Right lung (tissue), 2 donors: ENCODE measurements at regions not wholly inside any gene's neighbourhood (a gene's known extent, or its start where the extent isn't known, plus 50 kb on each side); places are given as distances from the start of the nearest gene placed in this dataset.
"Not testable (repeated sequence)": the region's sequence is repeated elsewhere in the genome, so short reads cannot be mapped to it uniquely, and the experiment has no call there.

Source experiments
- DNase-seq, 2 donors: peaks; one replicate each; pipeline ENCODE4 v3.0.0-alpha.2; 2013

DNA sequence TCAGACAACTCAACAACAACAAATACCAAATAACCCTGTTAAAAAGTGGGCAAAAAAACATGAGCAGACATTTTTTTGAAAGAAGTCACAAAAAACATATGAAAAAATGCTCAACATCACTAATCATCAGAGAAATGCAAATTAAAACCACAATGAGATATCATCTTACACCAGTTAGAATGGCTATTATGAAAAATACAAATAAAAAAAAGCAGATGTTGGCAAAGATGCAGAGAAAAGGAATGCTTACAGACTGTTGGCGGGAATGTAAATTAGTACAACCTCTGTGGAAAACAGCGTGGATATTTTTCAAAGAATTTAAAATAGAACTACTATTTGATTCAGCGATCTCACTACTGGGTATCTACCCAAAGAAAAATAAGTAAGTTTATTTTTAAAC, 114.0 kb downstream of the SLC38A4 start:
- DNase-seq, result no peak

DNA sequence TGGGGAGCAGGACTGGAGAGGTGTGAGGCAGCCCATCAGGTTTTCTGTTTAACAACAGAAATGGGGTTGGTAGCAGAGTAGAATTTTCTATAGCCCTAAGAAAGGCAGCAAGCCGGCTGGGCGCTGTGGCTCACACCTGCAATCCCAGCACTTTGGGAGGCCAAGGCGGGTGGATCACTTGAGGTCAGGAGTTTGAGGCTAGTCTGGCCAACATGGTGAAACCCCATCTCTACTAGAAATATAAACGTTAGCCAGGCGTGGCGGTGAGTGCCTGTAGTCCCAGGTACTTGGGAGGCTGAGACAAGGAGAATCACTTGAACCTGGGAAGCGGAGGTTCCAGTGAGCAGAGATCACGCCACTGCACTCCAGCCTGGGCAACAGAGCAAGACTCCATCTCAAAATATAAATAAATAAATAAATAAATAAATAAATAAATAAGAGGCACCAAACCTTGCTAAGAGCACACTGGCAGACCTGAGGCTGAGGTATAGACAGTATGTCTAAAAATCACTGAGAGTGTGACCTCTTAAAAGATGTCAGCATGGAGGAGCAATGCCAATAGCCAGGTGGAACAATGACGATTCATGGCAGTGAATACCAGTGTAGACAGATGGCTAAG, 115.6 kb downstream of the SLC38A4 start:
- DNase-seq, result no peak

DNA sequence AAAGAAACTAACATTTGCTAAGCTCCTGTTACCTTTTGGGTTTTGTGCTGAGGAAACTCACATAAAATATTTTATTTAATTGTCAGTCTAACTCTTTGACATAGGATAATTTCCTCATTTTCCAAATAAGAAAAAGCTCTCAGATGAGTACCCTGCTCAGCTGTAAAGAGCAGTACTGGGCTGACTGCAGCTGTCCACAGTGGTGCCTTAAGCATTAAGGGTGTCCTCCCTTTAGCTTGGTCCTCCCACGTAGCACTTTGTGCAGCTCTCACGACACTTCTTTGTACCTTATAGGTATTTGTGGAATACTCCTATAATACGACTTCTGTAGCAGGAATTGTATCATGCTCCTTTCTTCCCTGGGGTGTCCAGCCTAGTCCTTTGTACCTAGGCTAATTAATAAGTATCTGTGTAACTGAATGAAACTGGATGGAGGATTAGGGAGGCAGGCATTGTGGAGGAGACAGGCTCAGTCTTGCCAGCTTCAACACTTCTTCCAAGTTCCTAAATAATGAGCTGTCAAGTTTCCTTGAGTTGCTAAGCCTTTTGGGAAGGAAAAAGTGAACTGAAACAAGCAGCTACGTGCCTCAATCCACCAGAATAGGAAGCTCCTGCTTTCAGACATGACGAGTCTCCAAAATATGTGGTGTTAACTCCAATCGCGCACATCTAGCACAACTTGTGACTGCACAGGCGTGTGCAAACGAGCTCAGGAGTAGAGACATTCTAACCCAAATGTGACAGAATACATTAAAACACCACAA, 123.0 kb downstream of the SLC38A4 start:
- no peak for DNase-seq

DNA sequence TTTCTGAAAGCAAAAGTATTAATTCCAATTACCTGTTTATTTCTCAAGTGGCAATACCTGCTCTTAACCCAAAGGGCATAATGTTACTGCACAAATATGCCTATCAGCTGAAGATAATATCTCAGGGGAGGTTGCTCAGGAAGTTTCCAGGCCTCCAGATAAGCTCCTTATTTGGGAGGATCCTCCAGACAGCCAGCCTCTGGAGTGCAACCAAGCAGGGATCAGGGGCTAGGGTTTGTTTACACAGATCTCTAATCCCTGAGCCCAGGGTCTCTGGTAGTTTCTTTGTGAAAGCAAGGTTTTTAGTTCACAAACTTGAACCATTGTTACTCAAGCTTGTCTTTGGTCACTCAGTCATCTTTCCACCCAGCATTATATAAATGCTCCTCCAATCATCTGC, 124.4 kb downstream of the SLC38A4 start:
- DNase-seq, result no peak

DNA sequence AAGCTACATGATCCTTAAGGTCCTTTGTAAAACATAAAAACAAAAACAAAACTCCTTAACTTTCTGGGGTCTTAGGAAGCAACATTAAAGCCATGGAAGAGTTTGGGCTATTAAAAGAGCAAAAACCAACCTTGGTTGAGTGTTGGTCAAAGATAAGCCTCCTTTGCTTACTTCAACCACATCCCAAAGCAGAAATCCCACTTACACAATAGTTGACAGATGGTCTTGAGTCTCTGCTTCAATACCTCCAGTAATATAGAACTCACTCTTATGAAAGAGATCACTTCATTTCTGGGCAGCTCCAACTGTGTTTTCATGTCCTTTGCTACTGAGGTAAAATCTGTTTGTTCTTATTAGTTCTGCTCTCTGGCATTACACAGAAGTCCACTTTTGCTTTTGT, 125.8 kb downstream of the SLC38A4 start:
- DNase-seq, result no peak

- DNase-seq, result no peak
Observed at GRCh38 chr12:46698003-46698402, 127.8 kb downstream of the SLC38A4 start.

GRCh38 chr12:46693518-46693917, 132.3 kb downstream of the SLC38A4 start:
- DNase-seq, result no peak

DNA sequence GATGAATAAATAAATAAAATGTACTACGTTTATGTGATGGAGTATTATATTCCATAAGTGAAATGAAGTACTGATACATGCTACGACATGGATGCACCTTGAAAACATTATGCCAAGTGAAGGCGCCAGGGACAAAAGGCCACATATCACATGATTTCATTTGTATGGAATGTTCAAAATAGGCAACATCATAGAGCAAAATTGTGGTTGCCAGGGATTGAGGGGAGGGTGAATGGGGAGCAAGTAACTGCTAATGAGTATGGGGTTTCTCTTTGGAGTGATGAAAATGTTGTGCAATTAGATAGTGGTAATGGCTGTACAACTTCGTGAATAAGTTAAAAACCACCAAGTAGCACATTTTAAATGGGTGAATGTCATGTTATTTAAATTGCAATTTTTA, 132.8 kb downstream of the SLC38A4 start:
- DNase-seq, result no peak

- DNase-seq, result no peak
Observed at GRCh38 chr12:46692606-46693005, 133.2 kb downstream of the SLC38A4 start.

DNA sequence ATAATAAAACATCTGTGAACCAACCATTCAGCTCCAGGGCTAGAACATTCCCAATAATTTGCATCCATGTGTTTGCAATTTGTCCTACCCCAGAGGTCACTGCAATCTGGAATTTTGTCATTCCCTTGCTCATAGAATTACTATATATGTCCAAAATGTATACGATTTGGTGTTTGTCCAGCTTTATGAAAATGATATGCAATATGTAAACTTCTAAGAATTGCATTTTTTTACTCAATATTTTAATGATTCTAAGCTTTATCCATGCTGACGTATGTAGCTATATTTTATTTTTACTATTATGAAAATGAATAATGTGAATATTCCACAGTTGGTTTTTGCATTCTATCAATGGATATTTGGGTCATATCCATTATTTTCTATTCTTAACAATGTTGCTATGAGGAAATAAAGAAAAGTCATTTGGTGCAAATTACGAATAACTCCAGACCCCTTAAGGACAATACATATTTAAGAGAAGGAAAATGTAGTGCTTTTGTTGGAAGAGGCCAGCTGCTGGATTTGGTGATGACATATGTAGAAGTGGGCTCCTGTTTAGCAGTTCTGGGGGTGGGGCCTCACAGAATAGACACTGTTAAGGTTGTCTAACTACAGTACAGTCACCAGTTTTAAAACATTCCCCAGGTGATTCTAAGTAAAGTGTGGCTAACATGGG, 139.4 kb downstream of the SLC38A4 start:
- no peak for DNase-seq

DNA sequence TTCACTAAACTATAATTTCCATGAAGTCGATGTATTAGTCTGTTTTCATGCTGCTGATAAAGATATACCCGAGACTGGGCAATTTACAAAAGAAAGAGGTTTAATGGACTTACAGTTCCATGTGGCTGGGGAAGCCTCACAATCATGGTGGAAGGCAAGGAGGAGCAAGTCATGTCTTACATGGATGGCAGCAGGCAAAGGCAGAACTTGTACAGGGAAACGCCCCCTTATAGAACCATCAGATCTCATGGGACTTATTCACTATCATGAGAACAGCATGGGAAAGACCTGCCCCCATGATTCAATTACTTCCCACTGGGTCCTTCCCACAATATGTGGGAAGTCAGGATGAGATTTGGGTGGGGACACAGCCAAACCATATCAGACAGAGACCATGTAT, 141.6 kb downstream of the SLC38A4 start:
- not testable (repeated sequence) for DNase-seq

DNA sequence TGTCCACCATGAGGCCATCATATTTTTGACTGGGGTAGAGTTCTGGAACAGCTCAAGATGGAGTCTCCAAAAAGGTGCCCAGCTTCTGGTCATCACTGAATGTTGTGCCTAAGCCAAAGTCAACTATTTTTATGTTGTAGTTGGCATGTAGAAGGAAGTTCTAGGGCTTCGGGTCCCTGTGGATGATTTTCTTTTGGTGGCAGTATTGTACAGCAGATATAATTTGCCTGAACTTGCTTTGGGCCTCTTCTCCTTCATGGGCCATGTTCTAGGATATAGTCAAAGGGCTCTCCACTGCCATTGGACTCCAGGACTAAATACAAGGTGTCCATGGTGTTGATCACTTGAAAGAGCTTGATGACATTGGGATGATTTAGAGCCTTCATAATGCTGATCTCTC, 143.6 kb downstream of the SLC38A4 start:
- no peak for DNase-seq

DNA sequence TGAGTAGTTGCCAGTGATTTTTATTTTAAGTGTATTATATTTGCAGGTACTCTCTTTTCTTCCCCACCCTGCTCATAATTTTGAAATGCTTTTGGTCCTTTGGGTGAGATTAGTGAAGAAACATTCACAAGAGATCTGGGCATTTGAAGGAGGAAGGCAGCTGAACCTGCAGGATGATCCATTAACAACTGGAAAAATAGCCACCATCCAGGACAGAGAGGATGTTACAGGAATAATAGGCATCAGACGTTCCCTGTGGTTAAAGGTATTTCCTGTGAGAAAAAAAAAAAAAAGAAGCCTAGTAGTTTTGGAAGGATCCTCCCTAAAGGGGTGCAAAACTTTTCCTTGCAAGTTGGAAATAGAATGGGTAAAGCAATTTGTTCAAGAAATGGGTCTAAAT, 145.3 kb downstream of the SLC38A4 start:
- no peak for DNase-seq

DNA sequence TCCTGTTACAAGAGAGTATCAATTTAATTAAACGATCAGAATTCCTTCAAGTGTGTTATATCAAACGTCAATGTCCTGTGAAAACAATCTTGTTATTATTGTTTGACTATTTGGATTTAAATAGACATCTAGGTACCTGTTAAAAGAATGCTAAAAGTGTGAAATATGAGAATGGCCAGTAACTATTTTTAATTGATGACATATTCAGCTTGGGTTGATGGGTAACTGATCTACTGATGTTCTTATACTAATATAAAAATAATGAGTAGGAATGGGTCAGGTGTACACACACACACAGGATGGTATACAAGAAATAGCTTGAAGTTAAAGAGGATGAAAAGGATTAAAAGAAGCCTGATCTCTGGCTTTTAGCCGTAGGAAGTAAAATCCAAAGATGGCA, 146.0 kb downstream of the SLC38A4 start:
- no peak for DNase-seq

DNA sequence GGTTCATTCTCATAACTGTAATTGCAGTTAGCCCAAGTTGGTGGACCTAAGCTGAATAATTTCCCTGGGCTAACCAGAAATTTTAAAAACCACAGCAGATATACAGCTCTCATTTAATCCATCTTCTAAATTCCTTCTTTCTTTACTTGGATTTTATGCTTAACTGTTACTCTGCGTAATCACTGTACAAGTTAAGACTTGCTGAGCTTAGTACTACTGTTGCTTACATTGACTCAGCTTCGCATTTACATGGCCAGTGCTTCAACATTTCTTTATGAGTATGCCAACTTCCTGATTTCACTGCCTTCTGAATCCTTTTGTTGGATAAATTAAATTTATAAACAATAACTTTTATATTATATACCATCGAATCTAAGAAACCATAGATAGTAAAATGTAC, 147.4 kb downstream of the SLC38A4 start:
- DNase-seq, result no peak

DNA sequence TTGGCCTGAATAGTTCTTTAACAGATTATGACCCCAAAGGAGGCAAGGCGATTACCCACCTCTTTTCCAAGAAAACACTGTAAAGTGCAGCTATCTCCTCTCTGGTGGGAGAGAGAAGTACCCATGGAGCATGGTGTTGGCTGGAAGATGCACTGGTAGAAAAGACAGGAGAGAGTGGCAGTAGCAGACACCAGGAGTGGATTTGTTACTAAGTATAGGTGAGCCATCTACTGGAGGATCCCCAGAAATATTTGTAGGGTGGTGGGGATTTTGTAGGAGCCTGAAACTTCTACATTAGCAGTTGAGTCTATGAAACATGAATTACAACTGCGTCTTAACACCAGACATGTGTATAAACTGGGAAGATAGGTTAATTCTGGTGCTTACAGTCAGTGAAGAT, 148.0 kb downstream of the SLC38A4 start:
- no peak for DNase-seq

DNA sequence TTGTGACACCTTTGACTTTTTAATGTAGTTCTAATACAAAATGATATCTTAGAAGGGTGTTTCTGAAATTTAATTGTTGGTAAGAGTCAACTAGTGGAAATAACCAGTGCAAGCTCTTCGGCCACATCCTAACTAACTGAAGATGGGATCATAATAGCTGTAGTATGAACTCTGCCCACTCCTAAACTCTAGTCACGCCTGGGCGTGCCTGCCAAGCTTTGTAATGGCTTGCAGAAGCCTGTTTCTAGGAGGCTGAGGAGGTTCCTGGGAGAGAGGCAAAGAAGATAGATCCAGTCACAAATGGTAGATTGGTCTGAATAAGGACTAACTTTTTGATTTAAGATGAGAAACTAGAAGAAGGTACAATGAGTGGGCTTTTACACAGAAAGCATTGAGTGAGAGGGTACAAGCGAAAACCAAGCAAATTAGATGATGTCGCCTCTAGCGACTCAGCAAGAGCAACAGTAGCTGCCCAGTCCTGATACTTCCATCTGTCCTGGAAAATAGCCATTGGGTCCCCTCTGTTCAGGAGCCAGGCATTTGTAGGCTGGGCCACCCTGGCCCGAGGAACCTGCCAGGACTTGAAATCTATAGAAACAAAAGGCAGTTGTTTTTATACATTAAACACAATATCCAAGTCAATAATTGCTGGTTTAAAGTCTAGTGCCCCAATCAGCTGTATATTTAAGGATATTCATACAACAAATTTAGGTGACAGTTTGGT, 148.8 kb downstream of the SLC38A4 start:
- DNase-seq, result no peak

GRCh38 chr12:46676396-46676795, 149.4 kb downstream of the SLC38A4 start:
- no peak for DNase-seq

DNA sequence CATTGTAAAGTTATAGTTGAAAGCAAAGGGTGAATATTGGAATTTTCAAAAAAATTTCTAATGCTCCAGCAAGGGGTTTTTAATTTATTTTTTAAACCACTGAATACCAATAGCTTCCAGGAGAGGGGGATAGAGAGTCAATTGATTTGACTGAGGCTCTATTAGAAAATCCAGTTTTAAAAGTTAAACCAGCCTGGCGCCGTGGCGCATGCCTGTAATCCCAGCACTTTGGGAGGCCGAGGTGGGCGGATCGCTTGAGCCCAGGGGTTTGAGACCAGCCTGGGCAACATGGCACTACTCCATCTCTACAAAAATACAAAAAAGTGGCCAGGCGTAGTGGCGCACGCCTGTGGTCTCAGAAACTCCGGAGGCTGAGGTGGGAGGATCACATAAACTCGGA, 150.1 kb downstream of the SLC38A4 start:
- no peak for DNase-seq

- no peak for DNase-seq
Observed at GRCh38 chr12:46674800-46675199, 151.0 kb downstream of the SLC38A4 start.

GRCh38 chr12:46674129-46674528, 151.7 kb downstream of the SLC38A4 start:
- DNase-seq, result no peak

GRCh38 chr12:46671102-46671501, 154.7 kb downstream of the SLC38A4 start:
- no peak for DNase-seq

DNA sequence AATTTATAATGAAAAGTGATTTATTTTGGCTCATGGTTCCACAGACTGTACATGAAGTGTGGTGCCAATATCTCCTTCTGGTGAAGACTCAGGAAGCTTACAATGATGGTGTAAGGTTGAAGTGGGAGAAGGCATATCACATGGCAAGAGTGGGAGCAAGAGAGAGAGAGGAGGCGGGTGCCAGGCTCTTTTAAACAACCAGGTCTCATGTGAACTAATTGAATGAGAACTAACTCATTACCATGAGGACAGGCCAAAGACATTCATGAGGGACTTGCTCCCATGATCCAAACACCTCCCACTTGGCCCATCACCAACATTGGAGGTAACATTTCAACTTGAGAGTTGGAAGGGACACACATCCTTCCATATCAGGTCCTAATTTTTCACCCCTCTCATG, 155.2 kb downstream of the SLC38A4 start:
- DNase-seq, result no peak
